DND-41 (cell line): ENCODE measurements at regions not wholly inside any gene's neighbourhood (a gene's known extent, or its start where the extent isn't known, plus 50 kb on each side); places are given as distances from the start of the nearest gene placed in this dataset.

Source experiments
- CTCF ChIP-seq: IDR thresholded peaks from 2 replicates; pipeline ENCODE4 v1.5.1; 2012; ENCODE audit warnings: borderline replicate concordance, low read length, moderate library complexity, mild to moderate bottlenecking; ENCODE audit not compliant: poor library complexity, severe bottlenecking; ENCODE audit errors: extremely low read depth
- EZH2 ChIP-seq: IDR thresholded peaks from 3 replicates; pipeline ENCODE4 v1.6.1; 2012; ENCODE audit warnings: borderline replicate concordance, low read depth, mild to moderate bottlenecking, moderate library complexity, low read length, inconsistent platforms; ENCODE audit not compliant: severe bottlenecking

GRCh38 chr3:66703501-66703900, 202.7 kb upstream of the LRIG1 start:
- no peak for TF ChIP-seq CTCF
- TF ChIP-seq EZH2, result no peak
